SU-DHL-6 (cell line): ENCODE measurements at regions not wholly inside any gene's neighbourhood (a gene's known extent, or its start where the extent isn't known, plus 50 kb on each side); places are given as distances from the start of the nearest gene placed in this dataset.

ENCODE experiments used
- H2AFZ ChIP-seq: fragments of 200-600 bp; sonication (generic); 2 replicates; pipeline ENCODE4 v1.6.1; 2014; ENCODE audit warnings: low read depth, mild to moderate bottlenecking, moderate library complexity, mixed read lengths, antibody characterized with exemption, low read length; ENCODE audit not compliant: severe bottlenecking
- H3F3A ChIP-seq: fragments of 200-600 bp; shearing (Covaris generic); 2 replicates; pipeline ENCODE4 v1.6.0; 2016; ENCODE audit warnings: antibody characterized with exemption, mild to moderate bottlenecking; ENCODE audit not compliant: insufficient read depth
- H3K27ac ChIP-seq: fragments of 200-600 bp; sonication (generic); 2 replicates; pipeline ENCODE4 v1.5.1; 2016; ENCODE audit warnings: low read depth, mild to moderate bottlenecking, low read length, moderate library complexity, mixed read lengths
- H3K27me3 ChIP-seq: fragments of 200-600 bp; sonication (generic), shearing (Covaris generic); 2 replicates; pipeline ENCODE4 v1.6.0; 2014; ENCODE audit warnings: mild to moderate bottlenecking, low read length
- H3K36me3 ChIP-seq: fragments of 200-600 bp; sonication (generic); 2 replicates; pipeline ENCODE4 v1.6.1; 2014; ENCODE audit warnings: mild to moderate bottlenecking, low read length, mixed read lengths
- H3K4me2 ChIP-seq: fragments of 300-600, 200-600 bp; shearing (Covaris generic), sonication (generic); 2 replicates; pipeline ENCODE4 v1.6.0; 2014; ENCODE audit warnings: low read length, low read depth, mild to moderate bottlenecking; ENCODE audit not compliant: poor library complexity, severe bottlenecking
- H3K4me3 ChIP-seq: fragments of 200-600 bp; sonication (generic); 2 replicates; pipeline ENCODE4 v1.5.1; 2014; ENCODE audit warnings: antibody characterized with exemption, low read length, mild to moderate bottlenecking, mixed read lengths; ENCODE audit not compliant: insufficient read depth, poor library complexity, severe bottlenecking
- H3K79me2 ChIP-seq: fragments of 200-600 bp; sonication (generic); 2 replicates; pipeline ENCODE4 v1.6.1; 2014; ENCODE audit warnings: mild to moderate bottlenecking, low read length, moderate library complexity; ENCODE audit not compliant: insufficient read depth
- H3K9ac ChIP-seq: fragments of 200-600 bp; sonication (generic); 2 replicates; pipeline ENCODE4 v1.7.0; 2014; ENCODE audit warnings: mild to moderate bottlenecking, low read length
- H3K9me2 ChIP-seq: fragments of 200-600 bp; sonication (generic); replicated peaks from 2 replicates; pipeline ENCODE4 v1.6.1; 2014; ENCODE audit warnings: low read length; ENCODE audit not compliant: insufficient read depth
- H3K9me3 ChIP-seq: fragments of 200-600 bp; sonication (generic); 2 replicates; pipeline ENCODE4 v1.6.1; 2014; ENCODE audit warnings: low read length, mixed read lengths; ENCODE audit not compliant: insufficient read depth
- H4K20me1 ChIP-seq: fragments of 200-600 bp; sonication (generic); 2 replicates; pipeline ENCODE4 v1.6.1; 2014; ENCODE audit warnings: low read depth, mild to moderate bottlenecking, antibody characterized with exemption, low read length, moderate library complexity, mixed read lengths
- CTCF ChIP-seq: fragments of 200-600 bp; sonication (generic); IDR thresholded peaks from one replicate; pipeline ENCODE4 v1.5.1; 2017; ENCODE audit warnings: antibody characterized with exemption, mild to moderate bottlenecking, low read length, moderate library complexity; ENCODE audit not compliant: insufficient read depth, poor library complexity, severe bottlenecking
- EZH2phosphoT487 ChIP-seq: fragments of 200-600 bp; sonication (generic), shearing (Covaris generic); conservative IDR thresholded peaks from 2 replicates; pipeline ENCODE4 v1.6.1; 2018; ENCODE audit warnings: mild to moderate bottlenecking, antibody characterized with exemption, low read length, moderate library complexity, mixed read lengths

- H2AFZ ChIP-seq, result no peak overlapping the region
- H3K4me3 ChIP-seq, result no peak overlapping the region
- no peak overlapping the region for H3K9ac ChIP-seq
- no peak overlapping the region for H3K4me2 ChIP-seq
- H3K36me3 ChIP-seq, result no peaks in the 10 kb centered on the region
- TF ChIP-seq CTCF (no peak), EZH2phosphoT487 (no peak)
- no peaks in the 10 kb centered on the region for H3K9me2 ChIP-seq
- no peaks in the 10 kb centered on the region for H3F3A ChIP-seq
- no peaks in the 10 kb centered on the region for H3K9me3 ChIP-seq
- no peak overlapping the region for H3K27ac ChIP-seq
- H4K20me1 ChIP-seq, result no peaks in the 10 kb centered on the region
- H3K79me2 ChIP-seq, result no peaks in the 10 kb centered on the region
- 0 out of 2 replicates have a peak, but pooled peaks cover 2% of the 10 kb centered on the region for H3K27me3 ChIP-seq
Measured at GRCh38 chr2:102940684-102941083, 178.9 kb downstream of the TMEM182 start.

GRCh38 chr2:102942107-102942506, 180.3 kb downstream of the TMEM182 start:
- no peak overlapping the region for H3K4me2 ChIP-seq
- TF ChIP-seq EZH2phosphoT487 (no peak), CTCF (no peak)
- 0 out of 2 replicates have a peak, but pooled peaks cover 2% of the 10 kb centered on the region for H3K27me3 ChIP-seq
- no peak overlapping the region for H2AFZ ChIP-seq
- no peaks in the 10 kb centered on the region for H3K9me3 ChIP-seq
- H4K20me1 ChIP-seq, result no peaks in the 10 kb centered on the region
- H3K9me2 ChIP-seq, result no peaks in the 10 kb centered on the region
- H3K79me2 ChIP-seq, result no peaks in the 10 kb centered on the region
- H3K36me3 ChIP-seq, result no peaks in the 10 kb centered on the region
- no peak overlapping the region for H3K27ac ChIP-seq
- no peak overlapping the region for H3K9ac ChIP-seq
- H3F3A ChIP-seq, result no peaks in the 10 kb centered on the region
- no peak overlapping the region for H3K4me3 ChIP-seq

GRCh38 chr2:102943251-102943650, 181.4 kb downstream of the TMEM182 start:
- no peak for TF ChIP-seq EZH2phosphoT487
- no peak for TF ChIP-seq CTCF
- no peak overlapping the region for H3K4me3 ChIP-seq
- no peak overlapping the region for H3K27ac ChIP-seq
- no peaks in the 10 kb centered on the region for H3F3A ChIP-seq
- 0 out of 2 replicates have a peak, but pooled peaks cover 2% of the 10 kb centered on the region for H3K27me3 ChIP-seq
- no peak overlapping the region for H3K4me2 ChIP-seq
- no peak overlapping the region for H2AFZ ChIP-seq
- no peaks in the 10 kb centered on the region for H4K20me1 ChIP-seq
- H3K9me3 ChIP-seq, result no peaks in the 10 kb centered on the region
- H3K36me3 ChIP-seq, result no peaks in the 10 kb centered on the region
- H3K9ac ChIP-seq, result no peak overlapping the region
- H3K9me2 ChIP-seq, result no peaks in the 10 kb centered on the region
- no peaks in the 10 kb centered on the region for H3K79me2 ChIP-seq
